A549 (cell line): ENCODE measurements at regions not wholly inside any gene's neighbourhood (a gene's known extent, or its start where the extent isn't known, plus 50 kb on each side); places are given as distances from the start of the nearest gene placed in this dataset.

Experiments
- CBX8 ChIP-seq: fragments of 200-600 bp; sonication (generic); IDR thresholded peaks from 2 replicates; pipeline ENCODE4 v1.6.1; 2016
- CTCF ChIP-seq: fragments of >200 bp; sonication (Bioruptor Twin); formaldehyde crosslinking; IDR thresholded peaks from 3 replicates; pipeline ENCODE4 v1.5.1; 2016
- E2F6 ChIP-seq: IDR thresholded peaks from 2 replicates; pipeline ENCODE4 v1.6.1; 2012; ENCODE audit warnings: low read depth, borderline replicate concordance
- ELK1 ChIP-seq: fragments of 150-350 bp; IDR thresholded peaks from 2 replicates; pipeline ENCODE4 v1.6.1; 2014; ENCODE audit warnings: low read depth, mild to moderate bottlenecking, low read length
- HOXB13 ChIP-seq: fragments of 250-450 bp; sonication (Bioruptor Pico); IDR thresholded peaks from 2 replicates; pipeline ENCODE4 v1.5.0; 2020; ENCODE audit warnings: low read depth, mild to moderate bottlenecking, moderate library complexity
- JUN ChIP-seq, 2 experiments: fragments of >200 bp; sonication (Bioruptor Twin); formaldehyde crosslinking; IDR thresholded peaks; 2 replicates in 1 of 2; 3 replicates in 1 of 2; pipeline ENCODE4 v1.6.1; 2016 to 2017
- MYC ChIP-seq: IDR thresholded peaks from 2 replicates; pipeline ENCODE4 v1.6.1; 2012; ENCODE audit warnings: mild to moderate bottlenecking, inconsistent platforms, low read length, improper control_type of control experiment, borderline replicate concordance
- POLR2A ChIP-seq: IDR thresholded peaks from 2 replicates; pipeline ENCODE4 v1.6.1; 2012; ENCODE audit warnings: mild to moderate bottlenecking, low read length
- RAD21 ChIP-seq, 2 experiments: fragments of >200 bp in 1 of 2; sonication (Bioruptor Twin) in 1 of 2; formaldehyde crosslinking in 1 of 2; IDR thresholded peaks in 1 of 2; conservative IDR thresholded peaks in 1 of 2; 2 replicates in 1 of 2; 3 replicates in 1 of 2; pipeline ENCODE4 v1.6.1; 2012 to 2018; ENCODE audit warnings: inconsistent platforms in 1 of 2
- REST ChIP-seq: fragments of 200-600 bp; sonication (generic); IDR thresholded peaks from 2 replicates; pipeline ENCODE4 v1.6.1; 2016; ENCODE audit warnings: antibody characterized with exemption, mild to moderate bottlenecking, moderate library complexity
- ZFP36 ChIP-seq: fragments of 450-650 bp; IDR thresholded peaks from 2 replicates; pipeline ENCODE4 v1.6.1; 2014; ENCODE audit warnings: borderline replicate concordance; ENCODE audit not compliant: partially characterized antibody

GRCh38 chr10:6863381-6863780 lies 283.3 kb upstream of the PRKCQ start:
- TF ChIP-seq ZFP36 = no peak
- no peak for TF ChIP-seq CBX8
- no peak for TF ChIP-seq RAD21 (conservative IDR thresholded peaks at IDR 0.05 in 1 of 2, IDR thresholded peaks at IDR 0.05 in 1 of 2)
- TF ChIP-seq E2F6 = no peak
- TF ChIP-seq CTCF = no peak
- TF ChIP-seq HOXB13 (CRISPR knock-in tag) = no peak
- no peak for TF ChIP-seq ELK1
- TF ChIP-seq MYC = no peak
- TF ChIP-seq REST = no peak
- no peak for TF ChIP-seq JUN (IDR thresholded peaks at IDR 0.05)
- TF ChIP-seq POLR2A = no peak
